Stimulated activated CD4-positive, alpha-beta T cell treated with anti-CD3 and anti-CD28 coated beads, Interleukin-12 subunit alpha, Interleukin-12 subunit beta, amount 100 ng/mL, for 48 hours (primary cell): ENCODE measurements at regions not wholly inside any gene's neighbourhood (a gene's known extent, or its start where the extent isn't known, plus 50 kb on each side); places are given as distances from the start of the nearest gene placed in this dataset.

Experiments used
- DNase-seq, 3 donors: peaks; one replicate each; pipeline ENCODE4 v3.0.0-alpha.2; 2020; ENCODE audit warnings: low read depth in 2 of 3, low spot score in 1 of 3

DNA sequence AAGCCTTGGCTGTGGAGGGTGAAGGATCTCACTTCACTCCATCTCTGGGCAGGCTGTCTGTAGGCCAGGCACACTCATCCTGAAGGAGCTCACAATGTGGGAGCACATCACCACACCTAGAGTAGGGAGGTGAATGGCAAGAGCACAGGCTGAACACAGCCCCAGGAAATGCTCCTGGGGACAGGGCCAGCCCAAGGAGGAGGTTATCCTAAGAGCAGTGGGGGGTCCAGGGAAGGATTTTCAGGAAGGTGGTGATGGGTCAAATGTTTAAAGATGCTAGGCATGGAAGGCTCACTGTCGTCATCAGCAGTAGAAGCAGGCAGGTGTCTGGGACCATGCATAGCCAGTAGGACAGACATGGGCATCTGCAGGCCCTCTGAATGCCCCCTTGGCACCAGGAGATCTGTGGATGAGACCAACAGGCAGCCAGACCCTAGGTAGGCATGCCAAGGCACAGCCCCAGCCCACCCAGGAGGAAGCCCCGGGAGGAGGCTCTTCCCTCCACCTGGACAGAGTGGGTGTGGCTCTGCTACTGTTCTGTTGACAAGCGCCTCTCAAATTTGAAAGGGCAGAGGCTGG lies 91.7 kb upstream of the RAB6C start:
- DNase-seq: no peak

DNA sequence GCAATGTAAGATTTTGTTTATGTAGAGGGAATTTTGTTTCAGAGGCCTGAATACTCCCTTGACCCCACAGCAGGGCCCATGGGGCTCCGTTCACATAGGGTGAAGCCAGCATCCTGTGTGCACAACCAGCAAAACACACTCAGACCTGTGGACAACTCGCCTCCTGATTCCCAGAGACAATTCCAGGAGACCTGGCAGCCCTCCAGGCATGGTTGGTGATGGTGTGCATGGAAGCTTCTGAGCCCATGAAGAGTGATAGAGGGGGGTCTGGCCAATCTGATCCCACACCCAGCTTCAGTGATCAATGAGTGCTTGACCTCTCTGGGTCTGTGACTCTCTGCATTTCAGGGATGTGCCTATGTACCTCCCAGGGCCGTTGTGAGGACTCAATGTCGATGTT lies 91.0 kb upstream of the RAB6C start:
- DNase-seq: no peak

DNA sequence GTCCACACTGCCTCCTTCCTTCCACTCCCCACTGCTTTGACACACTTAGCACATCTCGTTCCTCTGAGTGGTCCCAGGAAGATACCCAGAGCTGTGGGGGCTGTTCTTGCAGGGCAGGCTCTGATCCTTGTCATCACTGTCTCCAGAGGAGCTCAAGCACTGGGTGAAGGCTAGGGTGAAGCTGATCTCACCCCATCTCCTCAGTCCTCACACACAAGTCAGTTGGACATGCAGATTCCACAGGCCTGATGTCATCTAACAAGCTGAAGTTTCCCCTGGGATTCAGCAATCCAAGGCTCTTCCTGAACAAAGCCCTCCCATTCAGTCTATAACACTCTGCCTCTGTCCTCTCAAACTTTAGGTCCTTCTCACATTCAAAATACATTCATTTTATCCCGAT lies 90.6 kb upstream of the RAB6C start:
- no peak for DNase-seq

DNA sequence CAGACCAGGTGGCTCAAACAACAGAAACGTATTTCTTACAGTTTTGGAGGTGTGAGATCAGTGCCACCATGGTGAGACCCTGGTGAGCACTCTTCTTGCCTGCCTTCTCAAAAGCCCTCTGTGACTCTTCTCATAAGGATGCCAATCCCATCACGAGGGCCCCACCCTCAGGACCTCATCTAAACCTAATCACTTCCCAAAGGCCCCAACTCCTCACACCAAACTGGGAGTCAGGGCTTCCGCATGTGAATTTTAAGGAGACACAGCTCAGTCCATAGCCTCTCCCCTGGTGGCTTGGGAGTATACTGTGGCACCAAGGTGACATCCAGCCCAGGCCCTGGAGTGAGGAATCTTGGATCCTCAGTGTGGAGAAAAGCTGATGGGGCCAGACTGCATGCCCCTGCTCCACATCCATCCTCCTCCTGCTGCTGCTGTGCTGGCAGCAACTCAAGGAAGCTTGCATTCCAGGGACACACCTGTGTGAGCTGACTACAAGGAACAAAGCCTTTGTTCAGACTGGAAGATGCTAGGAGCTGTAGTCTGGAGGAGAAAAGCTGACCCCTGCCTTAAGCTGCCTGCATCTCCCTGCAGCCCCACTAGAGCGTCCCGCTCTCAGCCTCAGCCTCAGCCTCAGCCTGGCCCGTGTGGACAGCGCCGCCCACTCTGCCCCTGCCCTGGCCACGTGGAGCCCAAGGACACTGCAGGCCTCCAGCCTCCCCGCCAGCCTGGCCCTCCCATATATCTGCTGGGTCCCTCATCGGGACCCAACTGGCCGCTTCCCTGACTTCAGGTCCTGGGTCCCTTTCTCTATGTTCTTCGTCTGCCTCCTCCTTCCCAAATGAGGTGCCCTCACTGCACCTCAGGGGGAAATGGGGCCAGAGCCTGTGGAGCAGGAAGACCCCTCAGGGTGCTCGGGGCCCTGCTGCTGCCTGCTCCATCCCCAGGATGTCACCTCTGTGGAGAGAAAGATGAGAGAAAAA lies 87.8 kb upstream of the RAB6C start:
- no peak for DNase-seq

DNA sequence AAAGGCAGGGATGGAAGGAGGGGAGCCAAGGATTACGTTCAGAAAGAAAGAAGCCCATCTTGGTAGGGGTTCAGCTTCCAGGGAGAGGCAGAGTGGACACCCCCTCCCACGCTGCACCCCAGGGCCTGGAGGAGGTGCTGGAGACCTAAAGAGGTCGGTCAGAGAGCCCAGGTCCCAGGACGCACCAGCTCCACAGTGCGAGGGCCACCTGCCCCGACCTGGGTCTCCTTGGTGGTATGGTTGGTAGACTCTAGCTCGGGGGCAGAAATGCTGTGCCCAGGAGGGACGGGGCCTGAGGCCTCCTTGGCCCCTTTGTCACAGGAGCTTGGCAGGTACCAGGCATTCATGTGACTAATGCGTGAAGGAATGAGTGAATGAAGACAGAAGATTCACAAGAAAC lies 87.1 kb upstream of the RAB6C start:
- DNase-seq: no peak

DNA sequence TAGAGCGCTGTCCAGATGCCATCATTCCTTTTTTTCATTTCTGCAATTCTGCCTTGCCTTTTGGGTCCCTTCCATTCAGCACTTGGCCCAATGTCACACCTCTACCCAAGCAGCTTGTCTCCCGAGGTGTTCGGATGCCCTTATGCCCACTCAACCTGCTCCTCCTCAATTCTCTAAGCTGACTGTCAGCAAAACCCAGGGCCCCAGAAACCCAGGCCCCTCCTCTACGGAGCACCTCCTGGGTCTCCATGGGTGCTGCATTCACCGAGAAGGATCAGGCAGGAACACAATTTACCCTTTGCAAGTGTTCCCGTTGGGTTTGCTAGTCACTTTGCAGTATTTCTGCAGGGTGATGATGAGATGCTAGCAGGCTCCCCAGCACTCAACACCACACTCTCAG lies 86.7 kb upstream of the RAB6C start:
- DNase-seq: no peak

DNA sequence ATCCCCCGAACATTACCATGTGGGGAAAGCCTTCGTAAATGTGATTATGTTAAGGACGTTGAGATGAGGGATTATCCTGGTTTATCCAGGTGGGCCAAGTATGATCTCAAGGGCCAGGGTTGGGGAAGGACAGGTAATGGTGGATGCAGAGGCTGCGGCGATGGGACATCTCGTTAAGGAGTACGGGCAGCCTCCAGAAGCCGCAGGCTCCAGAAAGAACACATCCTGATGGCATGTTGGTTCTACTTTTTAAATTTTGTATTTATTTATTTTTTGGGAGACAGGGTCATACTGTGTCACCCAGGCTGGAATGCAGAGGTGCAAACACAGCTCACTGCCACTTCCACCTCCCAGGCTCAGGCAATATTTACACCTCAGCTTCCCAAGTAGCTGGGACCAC lies 86.2 kb upstream of the RAB6C start:
- DNase-seq: no peak

DNA sequence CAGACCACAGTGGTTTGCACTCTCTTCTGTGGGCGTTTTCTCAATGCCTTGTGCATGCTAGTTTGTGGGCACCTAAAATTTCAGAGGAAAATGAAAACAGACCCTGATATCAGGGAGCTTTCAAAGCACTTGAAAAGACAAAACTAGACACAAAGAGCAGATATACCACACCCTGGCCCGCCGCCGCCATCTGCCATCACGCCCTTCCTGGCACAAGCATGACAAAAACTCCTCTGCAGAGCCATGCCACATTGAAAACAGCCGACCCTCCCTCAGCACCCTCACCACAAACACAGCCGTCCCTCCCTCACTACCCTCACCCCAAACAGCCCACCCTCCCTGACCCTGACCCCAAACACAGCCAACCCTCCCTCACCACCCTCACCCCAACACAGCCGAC lies 84.8 kb upstream of the RAB6C start:
- no peak for DNase-seq

- DNase-seq: no peak
Observed at GRCh38 chr2:129895061-129895460, 84.4 kb upstream of the RAB6C start.

DNA sequence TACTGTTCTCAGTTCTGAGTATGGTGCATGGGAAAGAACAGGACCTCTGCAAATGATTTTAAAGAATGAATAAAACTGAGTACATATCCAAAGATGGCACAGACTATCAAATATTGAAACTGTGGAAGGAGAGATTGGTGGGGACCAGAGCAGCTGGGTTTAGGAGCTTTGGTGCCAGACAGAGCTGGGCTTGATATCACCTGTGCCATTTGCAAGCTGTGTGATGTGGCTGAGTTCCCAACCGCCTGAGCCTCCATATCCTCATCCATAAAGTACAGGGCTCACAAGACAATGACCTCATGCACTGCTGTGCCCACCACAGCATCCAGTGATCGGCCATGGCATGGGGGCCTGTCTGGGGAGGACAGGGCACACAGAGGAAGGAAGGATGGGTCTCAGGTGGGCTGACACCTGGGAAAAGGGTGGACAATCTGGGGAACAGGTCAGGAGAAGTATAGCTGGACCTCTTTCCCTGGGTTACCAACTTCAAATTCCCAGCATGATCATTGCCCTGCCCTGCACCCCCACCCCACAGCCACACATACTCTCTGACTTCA lies 83.9 kb upstream of the RAB6C start:
- no peak for DNase-seq

- DNase-seq: no peak
Observed at GRCh38 chr2:129896226-129897100, 83.0 kb upstream of the RAB6C start.

- no peak for DNase-seq
Observed at GRCh38 chr2:129901754-129902415, 77.6 kb upstream of the RAB6C start.

GRCh38 chr2:129902731-129903585 lies 76.5 kb upstream of the RAB6C start:
- no peak for DNase-seq

DNA sequence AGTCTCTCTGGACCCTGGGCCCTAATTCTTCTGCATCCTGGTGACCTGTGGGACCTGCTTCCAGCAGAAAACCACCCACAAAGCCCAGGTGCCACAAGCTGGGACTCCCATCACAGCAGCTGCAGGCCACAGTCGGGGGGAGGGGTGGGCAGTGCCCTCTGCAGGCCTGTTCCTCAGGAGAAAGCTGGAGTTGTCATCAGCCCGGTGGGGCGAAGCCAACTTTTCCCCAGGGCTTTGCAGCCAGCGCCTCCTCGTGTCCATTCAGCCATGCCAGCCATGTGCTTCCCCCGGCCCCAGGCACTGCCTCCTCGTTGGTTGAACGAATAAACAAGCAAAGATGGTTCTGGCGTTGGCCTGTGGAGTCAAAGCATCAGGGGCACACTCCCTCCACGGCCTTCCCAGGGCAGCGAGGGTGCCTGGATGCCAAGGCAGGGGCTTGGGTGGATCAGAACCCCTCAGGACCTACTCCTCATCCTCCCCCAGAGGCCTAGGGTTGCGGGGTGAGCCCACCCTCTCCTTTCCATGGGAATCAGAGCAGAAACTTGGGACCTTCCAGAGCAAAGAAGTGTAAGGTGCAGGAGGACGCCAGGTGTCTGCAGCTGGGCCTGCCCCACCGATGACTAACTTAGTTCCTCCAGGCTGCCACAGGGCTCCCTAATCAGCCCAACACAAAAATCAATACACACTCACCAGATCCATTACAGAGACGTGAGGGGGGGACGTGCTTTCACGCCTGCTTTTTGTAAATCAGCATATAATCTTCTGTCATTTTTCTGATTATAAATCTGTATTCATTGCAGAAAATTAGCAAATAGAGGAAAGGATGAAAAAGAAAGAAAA lies 75.7 kb upstream of the RAB6C start:
- DNase-seq: no peak

GRCh38 chr2:129904532-129905446 lies 74.7 kb upstream of the RAB6C start:
- no peak for DNase-seq

DNA sequence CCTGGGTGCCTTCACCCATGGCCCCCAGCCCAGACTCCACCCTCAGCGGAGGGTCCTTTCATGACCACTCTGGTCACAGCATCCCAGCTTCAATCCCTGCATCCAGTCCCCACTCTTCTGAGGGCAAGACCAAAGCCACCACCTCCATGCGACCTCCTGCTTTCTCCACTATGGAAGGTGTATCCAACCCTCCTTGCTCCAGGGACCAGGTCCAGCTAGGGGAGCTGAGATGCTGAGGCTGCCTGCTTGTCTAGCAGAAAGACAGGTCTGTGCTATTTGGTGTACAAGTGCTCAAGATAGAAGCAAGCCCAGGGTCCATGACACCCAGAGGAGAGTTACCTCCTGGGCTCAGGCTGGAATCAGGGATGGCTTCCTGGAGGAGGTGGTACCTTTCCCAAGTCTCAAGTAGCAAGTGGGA lies 73.8 kb upstream of the RAB6C start:
- no peak for DNase-seq

DNA sequence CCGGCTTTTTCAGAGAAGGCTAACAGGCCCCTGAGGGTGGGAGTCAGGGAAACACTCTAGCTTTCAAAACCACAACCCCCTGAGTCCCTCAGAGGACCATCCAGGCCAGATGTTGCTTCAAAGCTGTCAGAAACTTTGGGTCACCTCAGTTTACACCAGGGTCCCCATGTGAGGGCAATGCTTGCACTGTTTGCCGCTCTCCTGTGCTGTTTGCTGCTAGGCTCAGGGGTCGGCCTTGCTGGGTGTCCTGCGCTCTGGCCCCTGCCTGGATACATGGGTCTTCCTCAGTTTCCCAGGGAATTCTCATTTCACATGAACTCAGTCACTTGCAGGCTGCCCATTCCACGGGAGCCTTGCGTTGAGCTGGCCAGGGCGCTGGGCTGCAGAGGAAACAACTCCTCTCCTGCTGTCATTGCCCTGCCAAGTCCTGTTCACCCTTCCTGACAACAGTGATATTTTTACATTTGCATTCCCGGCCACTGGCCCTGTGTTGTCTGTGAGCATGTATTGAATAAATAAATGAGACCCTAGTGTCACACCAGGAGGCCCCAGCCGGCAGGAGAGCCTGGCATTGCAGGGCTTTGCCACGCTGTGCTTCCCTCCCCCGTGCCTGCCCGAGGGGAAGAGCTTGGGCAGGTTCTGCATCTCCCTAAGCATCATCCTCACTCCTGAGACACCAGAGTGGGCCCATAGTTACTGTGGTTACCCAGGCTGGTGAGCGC lies 73.2 kb upstream of the RAB6C start:
- DNase-seq: no peak
